ENCODE measurements at regions not wholly inside any gene's neighbourhood (a gene's known extent, or its start where the extent isn't known, plus 50 kb on each side); places are given as distances from the start of the nearest gene placed in this dataset.

DNA sequence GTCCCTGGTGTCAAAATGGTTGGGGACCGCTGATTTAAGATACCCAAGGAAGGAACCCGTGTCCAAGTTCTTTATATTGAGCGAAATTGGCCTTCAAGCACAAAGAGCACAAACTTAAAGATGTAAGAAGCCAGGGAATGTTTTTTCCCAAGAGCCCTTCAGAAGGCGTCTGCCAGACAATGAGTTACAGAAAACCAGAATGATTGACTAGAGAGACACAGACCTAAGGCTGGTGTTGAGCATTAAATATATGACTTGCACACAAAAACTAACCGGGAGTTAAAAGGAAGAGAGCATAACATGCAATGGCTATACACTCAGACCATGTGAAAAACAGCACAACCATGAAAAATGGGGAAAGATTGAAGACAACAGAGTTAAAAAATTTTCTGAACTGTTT is 157.5 kb upstream of the FAM9B start:
- Histone ChIP-seq H4K20me1 (ENCODE audit: low read depth) (no peaks in the 10 kb centered on the region), H2AFZ (replicated peaks) (no peak overlapping the region), H3K4me1 (peaks cover 9% of the 10 kb centered on the region), H3K9me3 (ENCODE audit: low read depth) (no peaks in the 10 kb centered on the region), H3K27ac (no peak overlapping the region), H3K27me3 (no peaks in the 10 kb centered on the region), H3K79me2 (ENCODE audit: low read depth) (no peaks in the 10 kb centered on the region), H3K9ac (no peak overlapping the region), H3F3A (ENCODE audit: low read depth) (no peaks in the 10 kb centered on the region), H3K4me2 (no peak overlapping the region), H3K36me3 (no peaks in the 10 kb centered on the region), H3K4me3 (no peak overlapping the region)
- DNase-seq (ENCODE audit: low spot score), result no peak
- TF ChIP-seq, protein P1, sequence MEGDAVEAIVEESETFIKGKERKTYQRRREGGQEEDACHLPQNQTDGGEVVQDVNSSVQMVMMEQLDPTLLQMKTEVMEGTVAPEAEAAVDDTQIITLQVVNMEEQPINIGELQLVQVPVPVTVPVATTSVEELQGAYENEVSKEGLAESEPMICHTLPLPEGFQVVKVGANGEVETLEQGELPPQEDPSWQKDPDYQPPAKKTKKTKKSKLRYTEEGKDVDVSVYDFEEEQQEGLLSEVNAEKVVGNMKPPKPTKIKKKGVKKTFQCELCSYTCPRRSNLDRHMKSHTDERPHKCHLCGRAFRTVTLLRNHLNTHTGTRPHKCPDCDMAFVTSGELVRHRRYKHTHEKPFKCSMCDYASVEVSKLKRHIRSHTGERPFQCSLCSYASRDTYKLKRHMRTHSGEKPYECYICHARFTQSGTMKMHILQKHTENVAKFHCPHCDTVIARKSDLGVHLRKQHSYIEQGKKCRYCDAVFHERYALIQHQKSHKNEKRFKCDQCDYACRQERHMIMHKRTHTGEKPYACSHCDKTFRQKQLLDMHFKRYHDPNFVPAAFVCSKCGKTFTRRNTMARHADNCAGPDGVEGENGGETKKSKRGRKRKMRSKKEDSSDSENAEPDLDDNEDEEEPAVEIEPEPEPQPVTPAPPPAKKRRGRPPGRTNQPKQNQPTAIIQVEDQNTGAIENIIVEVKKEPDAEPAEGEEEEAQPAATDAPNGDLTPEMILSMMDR (IDR thresholded peaks at IDR 0.05), result no peak
- TF ChIP-seq EZH2phosphoT487 (IDR thresholded peaks at IDR 0.05) (no peak), EZH2 (IDR thresholded peaks at IDR 0.05) (no peak)
- Mint-ChIP-seq H3K27ac (no peak overlapping the region), H3K4me3 (no peak overlapping the region), H3K27me3 (ENCODE audit: insufficient read depth, low read depth) (peaks cover 4% of the 10 kb centered on the region), H3K9me3 (peaks cover 1% of the 10 kb centered on the region), H3K4me1 (peaks cover 12% of the 10 kb centered on the region), H3K36me3 (no peaks in the 10 kb centered on the region)

DNA sequence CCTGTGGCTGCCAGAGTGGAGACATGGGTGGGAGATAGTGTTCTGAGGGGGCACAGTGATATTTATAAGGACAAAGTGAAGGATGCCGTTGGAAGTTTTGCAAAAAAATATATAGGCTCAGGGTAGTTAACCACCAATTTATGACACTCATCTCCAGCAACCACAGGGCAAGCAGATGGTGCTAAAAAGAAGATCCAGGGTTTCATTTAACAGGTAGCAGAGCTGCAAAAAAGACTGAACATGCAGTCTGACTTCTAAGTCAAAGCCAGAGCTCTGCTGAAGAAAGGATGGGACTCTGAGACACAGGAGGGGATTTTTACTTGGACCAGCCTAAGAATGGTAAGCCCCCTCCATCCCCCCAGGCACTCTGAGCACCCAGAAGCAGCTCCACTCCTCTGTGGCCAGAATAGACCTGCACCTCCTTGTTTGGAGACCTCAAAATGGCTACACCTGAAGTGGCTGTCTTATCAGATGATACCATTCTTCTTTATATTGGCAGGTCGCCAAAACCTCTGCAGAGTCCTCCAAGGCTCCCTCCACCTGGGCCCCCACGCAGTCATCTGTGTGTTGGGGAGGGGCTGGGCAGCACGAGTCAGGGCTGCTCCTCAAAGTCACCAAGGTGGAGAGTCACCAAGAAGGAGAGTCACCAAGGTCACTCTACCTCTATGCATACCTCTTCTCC is 161.4 kb upstream of the FAM9B start:
- Histone ChIP-seq H3K4me3 (no peak overlapping the region), H3K79me2 (ENCODE audit: low read depth) (no peaks in the 10 kb centered on the region), H3F3A (ENCODE audit: low read depth) (no peaks in the 10 kb centered on the region), H4K20me1 (ENCODE audit: low read depth) (no peaks in the 10 kb centered on the region), H3K4me1 (peaks cover 9% of the 10 kb centered on the region), H3K9me3 (ENCODE audit: low read depth) (no peaks in the 10 kb centered on the region), H3K4me2 (no peak overlapping the region), H3K27me3 (no peaks in the 10 kb centered on the region), H2AFZ (replicated peaks) (no peak overlapping the region), H3K36me3 (no peaks in the 10 kb centered on the region), H3K9ac (no peak overlapping the region), H3K27ac (no peak overlapping the region)
- Mint-ChIP-seq H3K4me3 (no peak overlapping the region), H3K36me3 (no peaks in the 10 kb centered on the region), H3K9me3 (peaks cover 1% of the 10 kb centered on the region), H3K27me3 (ENCODE audit: insufficient read depth, low read depth) (peaks cover 4% of the 10 kb centered on the region), H3K27ac (no peak overlapping the region), H3K4me1 (peaks cover 10% of the 10 kb centered on the region)
- TF ChIP-seq, protein P1 (IDR thresholded peaks at IDR 0.05), result no peak
- TF ChIP-seq EZH2 (IDR thresholded peaks at IDR 0.05) (no peak), EZH2phosphoT487 (IDR thresholded peaks at IDR 0.05) (no peak)
- DNase-seq (ENCODE audit: low spot score), result no peak

DNA sequence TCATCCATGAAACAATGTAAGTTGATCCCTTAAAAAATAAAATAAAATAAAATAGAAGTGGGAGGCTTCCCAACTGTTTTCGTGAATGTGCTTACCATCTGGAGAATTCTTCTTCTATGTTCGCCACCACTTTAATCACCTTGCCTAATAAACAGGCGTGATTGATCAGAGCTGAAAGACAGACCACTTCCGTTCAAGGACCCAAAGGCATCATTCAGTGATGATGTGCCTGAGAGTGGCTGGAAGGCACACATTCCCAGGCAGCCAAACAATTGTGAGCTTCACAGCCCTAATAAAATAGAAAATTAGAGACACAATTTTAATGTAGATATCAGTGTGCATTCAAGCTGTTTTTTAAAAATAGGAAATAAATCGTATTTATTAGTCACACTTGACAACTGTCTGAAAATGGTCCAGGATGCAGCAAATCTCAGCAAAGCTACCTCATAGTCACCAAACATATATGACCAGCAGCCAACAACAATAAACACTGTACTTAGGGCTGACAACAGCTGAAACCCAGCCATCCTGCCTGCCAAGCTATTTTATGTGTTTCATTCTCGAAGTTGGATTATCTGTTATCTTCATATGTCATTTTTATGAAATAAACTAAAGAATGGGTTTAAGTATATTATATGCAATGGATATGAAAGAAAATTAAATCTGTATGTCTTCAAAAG is 163.2 kb upstream of the FAM9B start:
- Mint-ChIP-seq H3K27me3 (ENCODE audit: insufficient read depth, low read depth) (peaks cover 4% of the 10 kb centered on the region), H3K36me3 (no peaks in the 10 kb centered on the region)

More for the DNA sequence above, 163.2 kb upstream of the FAM9B start:
- H3K9me3 ChIP-seq (ENCODE audit: low read depth), result no peaks in the 10 kb centered on the region
- H3K27ac ChIP-seq, result no peak overlapping the region
- Mint-ChIP-seq H3K27ac (no peak overlapping the region), H3K4me3 (no peak overlapping the region), H3K4me1 (peaks cover 10% of the 10 kb centered on the region), H3K9me3 (peaks cover 1% of the 10 kb centered on the region)
- no peak overlapping the region for H3K4me3 ChIP-seq
- no peak overlapping the region for H3K9ac ChIP-seq
- H3K4me1 ChIP-seq, result peaks cover 9% of the 10 kb centered on the region
- no peaks in the 10 kb centered on the region for H3F3A ChIP-seq (ENCODE audit: low read depth)
- no peak overlapping the region for H2AFZ ChIP-seq (replicated peaks)
- H3K36me3 ChIP-seq, result no peaks in the 10 kb centered on the region
- no peaks in the 10 kb centered on the region for H3K79me2 ChIP-seq (ENCODE audit: low read depth)
- TF ChIP-seq, protein P1 (IDR thresholded peaks at IDR 0.05), result no peak
- no peak for TF ChIP-seq EZH2 (IDR thresholded peaks at IDR 0.05)
- TF ChIP-seq EZH2phosphoT487 (IDR thresholded peaks at IDR 0.05), result no peak
- no peaks in the 10 kb centered on the region for H4K20me1 ChIP-seq (ENCODE audit: low read depth)
- no peaks in the 10 kb centered on the region for H3K27me3 ChIP-seq
- no peak overlapping the region for H3K4me2 ChIP-seq
- DNase-seq (ENCODE audit: low spot score), result no peak

All from neural progenitor cell (in vitro differentiated cells).